Mammary epithelial cell (primary cell): ENCODE measurements at regions not wholly inside any gene's neighbourhood (a gene's known extent, or its start where the extent isn't known, plus 50 kb on each side); places are given as distances from the start of the nearest gene placed in this dataset.

Source experiments
- CTCF ChIP-seq, 2 donors: IDR thresholded peaks in 1 of 2; conservative IDR thresholded peaks in 1 of 2; 2 replicates each; pipeline ENCODE4 v1.5.1; 2011 to 2012; ENCODE audit warnings: inconsistent platforms in 2 of 2, low read length in 2 of 2, mild to moderate bottlenecking in 2 of 2, control low read depth in 1 of 2, low read depth in 1 of 2; ENCODE audit not compliant: insufficient read depth in 1 of 2; ENCODE audit errors: extremely low read depth in 1 of 2
- EZH2 ChIP-seq: IDR thresholded peaks from 2 replicates; pipeline ENCODE4 v1.6.1; 2012; ENCODE audit warnings: low read length, inconsistent platforms, borderline replicate concordance

DNA sequence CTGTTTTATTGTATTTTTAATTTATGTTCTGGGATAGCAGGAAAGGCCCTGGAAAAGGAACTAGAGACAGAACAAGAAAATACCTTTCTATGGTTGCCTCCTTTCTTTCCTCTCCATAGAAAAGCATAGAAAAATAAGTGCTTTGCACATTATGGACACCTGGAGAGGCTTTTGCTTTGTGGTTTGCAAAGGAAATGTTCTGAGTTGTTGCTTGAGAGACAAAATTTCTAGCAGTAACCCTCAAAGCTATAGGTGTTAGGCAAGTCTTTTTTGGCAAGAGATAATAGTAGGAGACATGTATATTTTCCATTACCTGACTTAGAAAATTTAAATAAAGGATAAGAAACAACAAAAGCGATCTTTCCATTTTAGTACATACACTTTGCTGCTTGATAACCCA lies 378.6 kb upstream of the PRKCQ start:
- no peak for TF ChIP-seq CTCF (conservative IDR thresholded peaks at IDR 0.05 in 1 of 2, IDR thresholded peaks at IDR 0.05 in 1 of 2; ENCODE audit: extremely low read depth in 1 of 2, insufficient read depth in 1 of 2, low read depth in 1 of 2, low read length in 2 of 2)
- no peak for TF ChIP-seq EZH2
